H9 (cell line): ENCODE measurements at regions not wholly inside any gene's neighbourhood (a gene's known extent, or its start where the extent isn't known, plus 50 kb on each side); places are given as distances from the start of the nearest gene placed in this dataset.

Experiments used
- DNase-seq: peaks from one replicate; pipeline ENCODE4 v3.0.0-alpha.2; 2017
- H2AFZ ChIP-seq: one replicate; pipeline ENCODE4 v1.6.1; 2013; ENCODE audit warnings: mild to moderate bottlenecking, low read length, control low read depth, moderate library complexity
- H2AK5ac ChIP-seq: 2 replicates; pipeline ENCODE4 v1.6.1; 2013; ENCODE audit warnings: low read length, control low read depth, mixed read lengths; ENCODE audit not compliant: insufficient read length
- H2BK120ac ChIP-seq: one replicate; pipeline ENCODE4 v1.6.1; 2013; ENCODE audit warnings: low read depth, mild to moderate bottlenecking, low read length, control low read depth, inconsistent platforms; ENCODE audit not compliant: poor library complexity, severe bottlenecking
- H2BK12ac ChIP-seq: 2 replicates; pipeline ENCODE4 v1.6.1; 2013; ENCODE audit warnings: low read length, control low read depth, mixed read lengths, low read depth; ENCODE audit not compliant: insufficient read length
- H2BK15ac ChIP-seq: 2 replicates; pipeline ENCODE4 v1.6.1; 2013; ENCODE audit warnings: low read depth, low read length, control low read depth
- H2BK20ac ChIP-seq: one replicate; pipeline ENCODE4 v1.6.1; 2013; ENCODE audit warnings: low read depth, mild to moderate bottlenecking, low read length, control low read depth, inconsistent platforms; ENCODE audit not compliant: poor library complexity, severe bottlenecking
- H2BK5ac ChIP-seq: 2 replicates; pipeline ENCODE4 v1.6.1; 2013; ENCODE audit warnings: low read length, control low read depth, mixed read lengths; ENCODE audit not compliant: insufficient read length
- H3K14ac ChIP-seq: 2 replicates; pipeline ENCODE4 v1.6.1; 2013; ENCODE audit warnings: low read length, control low read depth; ENCODE audit not compliant: insufficient read depth
- H3K18ac ChIP-seq: 2 replicates; pipeline ENCODE4 v1.6.1; 2013; ENCODE audit warnings: low read depth, mild to moderate bottlenecking, mixed read lengths, low read length, control low read depth; ENCODE audit not compliant: insufficient read length
- H3K23ac ChIP-seq: 2 replicates; pipeline ENCODE4 v1.6.1; 2013; ENCODE audit warnings: low read length, control low read depth, mixed read lengths, low read depth; ENCODE audit not compliant: insufficient read length
- H3K23me2 ChIP-seq: 2 replicates; pipeline ENCODE4 v1.6.1; 2013; ENCODE audit warnings: low read depth, mild to moderate bottlenecking, mixed read lengths, low read length, control low read depth; ENCODE audit not compliant: insufficient read length, poor library complexity, severe bottlenecking
- H3K27ac ChIP-seq: 2 replicates; pipeline ENCODE4 v1.5.1; 2013; ENCODE audit warnings: low read length, control low read depth, mixed read lengths, low read depth; ENCODE audit not compliant: insufficient read length
- H3K27me3 ChIP-seq: 2 replicates; pipeline ENCODE4 v1.6.1; 2013; ENCODE audit warnings: low read length, control low read depth, inconsistent platforms; ENCODE audit not compliant: insufficient read depth
- H3K4ac ChIP-seq: 2 replicates; pipeline ENCODE4 v1.6.1; 2013; ENCODE audit warnings: low read depth, mild to moderate bottlenecking, control low read depth, inconsistent platforms, low read length, moderate library complexity
- H3K4me1 ChIP-seq: 2 replicates; pipeline ENCODE4 v1.6.1; 2013; ENCODE audit warnings: low read length, control low read depth, inconsistent platforms; ENCODE audit not compliant: insufficient read depth
- H3K4me2 ChIP-seq: 2 replicates; pipeline ENCODE4 v1.6.1; 2013; ENCODE audit warnings: low read length, control low read depth, mixed read lengths; ENCODE audit not compliant: insufficient read length, insufficient read depth
- H3K56ac ChIP-seq: 2 replicates; pipeline ENCODE4 v1.6.1; 2013; ENCODE audit warnings: low read depth, mild to moderate bottlenecking, mixed read lengths, low read length, control low read depth; ENCODE audit not compliant: insufficient read length
- H3K79me1 ChIP-seq: 2 replicates; pipeline ENCODE4 v1.6.1; 2013; ENCODE audit warnings: low read depth, mild to moderate bottlenecking, moderate library complexity, low read length, control low read depth, inconsistent platforms; ENCODE audit not compliant: insufficient read depth, poor library complexity, severe bottlenecking
- H3K79me2 ChIP-seq: 2 replicates; pipeline ENCODE4 v1.6.1; 2013; ENCODE audit warnings: low read length, control low read depth, inconsistent platforms; ENCODE audit not compliant: insufficient read depth
- H3K9ac ChIP-seq: 2 replicates; pipeline ENCODE4 v1.6.1; 2013; ENCODE audit warnings: low read length, control low read depth, mixed read lengths; ENCODE audit not compliant: insufficient read length; ENCODE audit errors: extremely low read depth
- H3K9me3 ChIP-seq: one replicate; pipeline ENCODE4 v1.6.1; 2013; ENCODE audit warnings: low read depth, low read length, inconsistent platforms; ENCODE audit not compliant: control insufficient read depth
- H3T11ph ChIP-seq: one replicate; pipeline ENCODE4 v1.6.1; 2013; ENCODE audit warnings: mild to moderate bottlenecking, low read length, control low read depth, inconsistent platforms
- H4K20me1 ChIP-seq: one replicate; pipeline ENCODE4 v1.6.1; 2013; ENCODE audit not compliant: control insufficient read depth, insufficient read length, insufficient read depth
- H4K5ac ChIP-seq: 2 replicates; pipeline ENCODE4 v1.6.1; 2013; ENCODE audit warnings: low read depth, mild to moderate bottlenecking, mixed read lengths, low read length, control low read depth; ENCODE audit not compliant: insufficient read length
- H4K8ac ChIP-seq: replicated peaks from 2 replicates; pipeline ENCODE4 v1.6.1; 2013; ENCODE audit warnings: low read length, control low read depth, mixed read lengths, low read depth; ENCODE audit not compliant: insufficient read length
- H4K91ac ChIP-seq: 2 replicates; pipeline ENCODE4 v1.6.1; 2013; ENCODE audit warnings: low read depth, mild to moderate bottlenecking, moderate library complexity, mixed read lengths, low read length, control low read depth; ENCODE audit not compliant: insufficient read length
- H3K27ac Mint-ChIP-seq, 3 experiments: 2 replicates in 2 of 3; 3 replicates in 1 of 3; pipeline ENCODE4 v1.8.0; 2020 to 2021; ENCODE audit warnings: mixed read lengths in 3 of 3, mild to moderate bottlenecking in 1 of 3, moderate library complexity in 1 of 3
- H3K27me3 Mint-ChIP-seq: 2 replicates; pipeline ENCODE4 v1.8.0; 2021; ENCODE audit warnings: low read depth, mild to moderate bottlenecking, moderate library complexity, mixed read lengths
- H3K36me3 Mint-ChIP-seq, 3 experiments: 2 replicates in 2 of 3; 3 replicates in 1 of 3; pipeline ENCODE4 v1.8.0; 2020 to 2021; ENCODE audit warnings: low read depth in 3 of 3, mixed read lengths in 3 of 3; ENCODE audit not compliant: insufficient read depth in 1 of 3
- H3K4me1 Mint-ChIP-seq, 2 experiments: 2 replicates each; pipeline ENCODE4 v1.8.0; 2020; ENCODE audit warnings: mixed read lengths in 2 of 2
- H3K4me3 Mint-ChIP-seq, 2 experiments: 2 replicates in 1 of 2; 3 replicates in 1 of 2; pipeline ENCODE4 v1.8.0; 2020 to 2021; ENCODE audit warnings: mild to moderate bottlenecking in 2 of 2, mixed read lengths in 2 of 2, moderate library complexity in 1 of 2
- H3K9me3 Mint-ChIP-seq, 2 experiments: 2 replicates in 1 of 2; 3 replicates in 1 of 2; pipeline ENCODE4 v1.8.0; 2020; ENCODE audit warnings: mild to moderate bottlenecking in 2 of 2, mixed read lengths in 2 of 2, moderate library complexity in 1 of 2
- CTCF ChIP-seq: fragments of 200-600 bp; sonication (generic); conservative IDR thresholded peaks from 3 replicates; pipeline ENCODE4 v1.8.0; 2021; ENCODE audit warnings: antibody characterized with exemption, mild to moderate bottlenecking
- WGBS: extraction: QIAGEN DNeasy Blood & Tissue Kit; methylation state at CpG from one replicate; pipeline ENCODE4 v1.1.7; 2013; ENCODE audit warnings: missing lambda C conversion rate, low lambda C conversion rate, mixed read lengths; ENCODE audit not compliant: insufficient read length; ENCODE audit errors: extremely low coverage; 5-methylcytosine and 5-hydroxymethylcytosine counted together

GRCh38 chr12:110995016-110995415 is 74.6 kb upstream of the MYL2 start:
- Histone ChIP-seq H3K9ac (no peak overlapping the region), H3K4ac (no peak overlapping the region), H2BK20ac (no peak overlapping the region), H2BK5ac (no peak overlapping the region), H4K91ac (no peak overlapping the region), H2BK120ac (no peak overlapping the region), H3T11ph (no peak overlapping the region), H3K27me3 (no peaks in the 10 kb centered on the region), H3K9me3 (peaks cover 14% of the 10 kb centered on the region), H3K4me1 (no peaks in the 10 kb centered on the region), H3K27ac (no peak overlapping the region), H3K18ac (no peak overlapping the region), H3K23ac (no peak overlapping the region), H2BK15ac (no peak overlapping the region), H4K8ac (no peak overlapping the region), H3K14ac (no peak overlapping the region), H3K4me2 (no peak overlapping the region), H2AK5ac (no peak overlapping the region), H4K5ac (no peak overlapping the region), H3K79me2 (no peaks in the 10 kb centered on the region), H3K56ac (no peak overlapping the region), H2BK12ac (no peak overlapping the region), H4K20me1 (no peaks in the 10 kb centered on the region), H2AFZ (no peak overlapping the region), H3K23me2 (no peaks in the 10 kb centered on the region), H3K79me1 (no peaks in the 10 kb centered on the region)
- no peak overlapping the region for H3K4me3 Mint-ChIP-seq
- H3K9me3 Mint-ChIP-seq: peaks cover 5 to 13% of the 10 kb centered on the region in 2 experiments; a peak in 4 of 5 replicates
- no peak for TF ChIP-seq CTCF
- H3K36me3 Mint-ChIP-seq: no peaks in the 10 kb centered on the region
- H3K27me3 Mint-ChIP-seq: peaks cover 11% of the 10 kb centered on the region
- no CpG with 5 or more reads among the region's 7 CpGs for WGBS
- DNase-seq: no peak
- peaks cover 0 to 5% of the 10 kb centered on the region in 2 experiments; a peak in 2 of 4 replicates for H3K4me1 Mint-ChIP-seq
- H3K27ac Mint-ChIP-seq: no peak overlapping the region
